ENCODE measurements at regions not wholly inside any gene's neighbourhood (a gene's known extent, or its start where the extent isn't known, plus 50 kb on each side); places are given as distances from the start of the nearest gene placed in this dataset.

DNA sequence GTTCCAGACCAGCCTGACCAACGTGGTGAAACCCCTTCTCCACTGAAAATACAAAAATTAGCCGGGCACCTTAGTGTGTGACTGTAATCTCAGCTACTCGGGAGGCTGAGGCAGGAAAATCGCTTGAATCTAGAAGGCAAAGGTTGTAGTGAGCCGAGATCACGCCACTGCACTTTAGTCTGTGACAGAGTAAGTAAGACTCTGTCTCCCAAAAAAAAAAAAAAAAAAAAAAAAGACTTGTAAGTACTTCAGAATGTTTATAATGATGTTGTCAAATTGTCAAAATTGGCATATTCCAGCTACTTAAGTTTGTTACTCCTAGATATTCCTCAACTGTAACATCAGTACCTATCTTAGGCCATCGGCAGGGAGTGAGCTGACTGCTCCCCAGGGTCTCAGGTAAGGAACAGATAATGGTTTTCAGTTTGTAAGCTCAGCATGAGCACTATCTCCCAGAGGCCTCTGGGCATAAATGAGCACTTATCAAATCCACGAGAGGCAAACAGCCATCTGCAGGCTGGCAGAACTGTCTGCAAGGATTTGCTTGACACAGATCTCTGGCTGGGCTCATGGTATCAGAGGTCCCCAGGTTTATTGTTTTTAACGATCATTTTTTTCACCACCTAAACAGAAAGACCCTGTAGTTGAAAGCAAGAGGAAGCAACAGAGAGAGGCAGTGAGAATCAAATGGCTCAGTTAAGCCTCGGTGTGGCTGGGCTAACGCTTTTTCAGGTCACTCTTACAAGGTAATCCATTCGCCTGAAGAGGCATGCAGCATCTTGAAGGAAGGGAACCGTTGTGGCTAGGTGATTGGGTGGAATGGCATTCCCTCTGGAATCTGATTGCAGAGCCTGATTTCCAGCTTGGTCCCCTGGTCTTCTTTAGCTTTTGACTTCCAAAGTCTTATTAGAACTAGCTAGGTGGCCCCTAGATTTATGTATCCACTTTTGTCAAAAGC is 115.9 kb downstream of the LY86 start:
- no TSS peak for BruUV-seq (replicated peaks)
- Mint-ChIP-seq H3K4me3 (ENCODE audit: low read depth, unreplicated experiment) (no peak overlapping the region), H3K9me3 (ENCODE audit: low read depth, unreplicated experiment) (no peaks in the 10 kb centered on the region), H3K27ac (ENCODE audit: unreplicated experiment) (no peak overlapping the region), H3K4me1 (ENCODE audit: low read depth, unreplicated experiment) (no peaks in the 10 kb centered on the region), H3K36me3 (ENCODE audit: insufficient read depth, unreplicated experiment) (no peaks in the 10 kb centered on the region), H3K27me3 (ENCODE audit: unreplicated experiment) (no peaks in the 10 kb centered on the region)
- CTCF ChIA-PET, result interaction anchor here (0.6 kb wide), 1 partner anchor 514 kb away, joined by 3 read pairs; no protein-coding TSS in a partner anchor
- intact Hi-C loops (cut with micrococcal nuclease; ENCODE audit: unreplicated experiment), result no loop called here
- TF ChIP-seq, protein P1, sequence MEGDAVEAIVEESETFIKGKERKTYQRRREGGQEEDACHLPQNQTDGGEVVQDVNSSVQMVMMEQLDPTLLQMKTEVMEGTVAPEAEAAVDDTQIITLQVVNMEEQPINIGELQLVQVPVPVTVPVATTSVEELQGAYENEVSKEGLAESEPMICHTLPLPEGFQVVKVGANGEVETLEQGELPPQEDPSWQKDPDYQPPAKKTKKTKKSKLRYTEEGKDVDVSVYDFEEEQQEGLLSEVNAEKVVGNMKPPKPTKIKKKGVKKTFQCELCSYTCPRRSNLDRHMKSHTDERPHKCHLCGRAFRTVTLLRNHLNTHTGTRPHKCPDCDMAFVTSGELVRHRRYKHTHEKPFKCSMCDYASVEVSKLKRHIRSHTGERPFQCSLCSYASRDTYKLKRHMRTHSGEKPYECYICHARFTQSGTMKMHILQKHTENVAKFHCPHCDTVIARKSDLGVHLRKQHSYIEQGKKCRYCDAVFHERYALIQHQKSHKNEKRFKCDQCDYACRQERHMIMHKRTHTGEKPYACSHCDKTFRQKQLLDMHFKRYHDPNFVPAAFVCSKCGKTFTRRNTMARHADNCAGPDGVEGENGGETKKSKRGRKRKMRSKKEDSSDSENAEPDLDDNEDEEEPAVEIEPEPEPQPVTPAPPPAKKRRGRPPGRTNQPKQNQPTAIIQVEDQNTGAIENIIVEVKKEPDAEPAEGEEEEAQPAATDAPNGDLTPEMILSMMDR (IDR thresholded peaks at IDR 0.05; ENCODE audit: unreplicated experiment), result no peak
- DNase-seq, result no peak

DNA sequence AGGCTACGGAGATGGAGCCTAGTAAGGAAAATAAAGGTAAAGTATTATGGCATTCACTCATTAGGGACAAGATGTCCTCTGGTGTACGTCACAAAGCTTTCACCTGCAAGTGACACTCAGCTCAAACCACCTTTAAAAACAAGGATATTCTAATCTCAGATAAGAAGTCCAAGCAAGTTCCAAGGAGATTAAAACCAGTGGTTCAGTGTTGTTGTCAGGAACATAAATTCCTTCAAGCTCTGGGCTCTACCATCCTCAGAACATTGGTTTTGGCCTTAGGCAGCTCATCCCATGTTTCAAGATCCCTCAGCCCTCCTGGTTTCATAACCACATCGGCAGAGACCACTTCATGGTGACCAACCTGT is 116.5 kb downstream of the LY86 start:
- H3K36me3 Mint-ChIP-seq (ENCODE audit: insufficient read depth, unreplicated experiment), result no peaks in the 10 kb centered on the region
- H3K27ac Mint-ChIP-seq (ENCODE audit: unreplicated experiment), result no peak overlapping the region
- intact Hi-C loops (cut with micrococcal nuclease; ENCODE audit: unreplicated experiment), result no loop called here
- H3K4me3 Mint-ChIP-seq (ENCODE audit: low read depth, unreplicated experiment), result no peak overlapping the region
- H3K9me3 Mint-ChIP-seq (ENCODE audit: low read depth, unreplicated experiment), result no peaks in the 10 kb centered on the region
- DNase-seq, result no peak
- H3K27me3 Mint-ChIP-seq (ENCODE audit: unreplicated experiment), result peaks cover 6% of the 10 kb centered on the region
- TF ChIP-seq, protein P1 (IDR thresholded peaks at IDR 0.05; ENCODE audit: unreplicated experiment), result no peak
- CTCF ChIA-PET, result no interaction called here
- BruUV-seq (replicated peaks), result no TSS peak
- H3K4me1 Mint-ChIP-seq (ENCODE audit: low read depth, unreplicated experiment), result no peaks in the 10 kb centered on the region

DNA sequence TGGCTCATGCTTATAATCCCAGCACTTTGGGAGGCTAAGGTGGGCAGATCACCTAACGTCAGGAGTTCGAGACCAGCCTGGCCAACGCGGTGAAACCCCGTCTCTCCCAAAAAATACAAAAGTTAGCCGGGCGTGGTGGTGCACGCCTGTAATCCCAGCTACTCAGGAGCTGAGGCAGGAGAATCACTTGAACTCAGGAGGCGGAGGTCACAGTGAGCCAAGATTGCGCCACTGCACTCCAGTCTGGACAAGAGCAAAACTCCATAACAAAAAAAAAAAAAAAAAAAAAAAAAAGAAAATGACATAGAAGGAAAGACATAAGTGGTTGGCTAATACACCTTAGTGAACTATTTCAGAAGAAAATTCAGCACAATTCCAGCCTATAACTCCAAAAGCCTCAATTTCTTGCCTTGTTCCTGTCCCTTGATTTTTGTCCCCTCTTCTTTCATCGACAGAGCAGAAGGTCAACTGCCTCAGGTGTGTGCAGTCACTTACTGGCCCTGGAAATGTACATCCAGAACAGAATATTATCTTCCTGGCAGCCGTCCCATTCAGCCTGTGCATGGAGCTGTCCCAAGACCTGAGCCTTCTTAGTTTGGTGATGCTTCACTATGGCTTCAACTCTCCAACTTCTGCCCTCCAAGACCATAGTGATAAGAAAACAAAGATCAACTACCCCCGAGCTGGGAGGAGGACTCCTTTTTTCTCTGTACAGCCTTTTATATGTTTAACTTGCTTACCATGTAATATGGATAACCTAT is 117.6 kb downstream of the LY86 start:
- intact Hi-C loops (cut with micrococcal nuclease; ENCODE audit: unreplicated experiment), result no loop called here
- H3K27me3 Mint-ChIP-seq (ENCODE audit: unreplicated experiment), result peaks cover 14% of the 10 kb centered on the region
- CTCF ChIA-PET, result no interaction called here
- TF ChIP-seq, protein P1 (IDR thresholded peaks at IDR 0.05; ENCODE audit: unreplicated experiment), result no peak
- no peak overlapping the region for H3K27ac Mint-ChIP-seq (ENCODE audit: unreplicated experiment)
- no peaks in the 10 kb centered on the region for H3K4me1 Mint-ChIP-seq (ENCODE audit: low read depth, unreplicated experiment)
- no TSS peak for BruUV-seq (replicated peaks)
- DNase-seq, result no peak
- H3K9me3 Mint-ChIP-seq (ENCODE audit: low read depth, unreplicated experiment), result no peaks in the 10 kb centered on the region
- no peaks in the 10 kb centered on the region for H3K36me3 Mint-ChIP-seq (ENCODE audit: insufficient read depth, unreplicated experiment)
- no peak overlapping the region for H3K4me3 Mint-ChIP-seq (ENCODE audit: low read depth, unreplicated experiment)

DNA sequence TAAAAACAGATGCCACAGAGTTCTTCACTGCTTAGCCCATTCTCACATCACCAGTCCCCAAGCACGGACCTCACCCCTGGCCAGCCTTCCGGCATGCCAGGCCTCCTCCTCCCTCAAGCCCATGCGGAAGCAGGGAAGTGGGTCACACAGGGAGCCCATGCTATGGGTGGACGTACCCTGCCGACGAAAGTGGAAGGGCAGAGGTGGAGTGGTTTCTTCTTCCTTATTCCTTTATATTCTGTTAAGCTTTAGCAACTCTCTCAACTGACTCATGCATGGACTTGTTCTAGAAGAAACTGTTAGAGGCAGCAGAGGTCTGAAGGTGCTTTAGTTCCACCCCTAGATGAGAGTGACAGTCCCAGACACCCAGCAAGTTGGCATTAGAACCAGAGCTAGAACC is 118.6 kb downstream of the LY86 start:
- Mint-ChIP-seq H3K27ac (ENCODE audit: unreplicated experiment) (no peak overlapping the region), H3K9me3 (ENCODE audit: low read depth, unreplicated experiment) (no peaks in the 10 kb centered on the region), H3K36me3 (ENCODE audit: insufficient read depth, unreplicated experiment) (no peaks in the 10 kb centered on the region), H3K4me3 (ENCODE audit: low read depth, unreplicated experiment) (no peak overlapping the region), H3K27me3 (ENCODE audit: unreplicated experiment) (peaks cover 14% of the 10 kb centered on the region), H3K4me1 (ENCODE audit: low read depth, unreplicated experiment) (peaks cover 7% of the 10 kb centered on the region)
- DNase-seq, result no peak
- TF ChIP-seq, protein P1 (IDR thresholded peaks at IDR 0.05; ENCODE audit: unreplicated experiment), result no peak
- intact Hi-C loops (cut with micrococcal nuclease; ENCODE audit: unreplicated experiment), result no loop called here
- CTCF ChIA-PET, result no interaction called here
- no TSS peak for BruUV-seq (replicated peaks)

Measured in Calu3 (cell line).